GM12892 (cell line): ENCODE measurements at regions not wholly inside any gene's neighbourhood (a gene's known extent, or its start where the extent isn't known, plus 50 kb on each side); places are given as distances from the start of the nearest gene placed in this dataset.

Source experiments
- POLR2A ChIP-seq: IDR thresholded peaks from 2 replicates; pipeline ENCODE4 v1.6.1; 2011; ENCODE audit warnings: low read depth, low read length, control low read depth
- POLR2AphosphoS5 ChIP-seq: IDR thresholded peaks from 2 replicates; pipeline ENCODE4 v1.6.1; 2011; ENCODE audit warnings: low read depth, low read length, control low read depth

DNA sequence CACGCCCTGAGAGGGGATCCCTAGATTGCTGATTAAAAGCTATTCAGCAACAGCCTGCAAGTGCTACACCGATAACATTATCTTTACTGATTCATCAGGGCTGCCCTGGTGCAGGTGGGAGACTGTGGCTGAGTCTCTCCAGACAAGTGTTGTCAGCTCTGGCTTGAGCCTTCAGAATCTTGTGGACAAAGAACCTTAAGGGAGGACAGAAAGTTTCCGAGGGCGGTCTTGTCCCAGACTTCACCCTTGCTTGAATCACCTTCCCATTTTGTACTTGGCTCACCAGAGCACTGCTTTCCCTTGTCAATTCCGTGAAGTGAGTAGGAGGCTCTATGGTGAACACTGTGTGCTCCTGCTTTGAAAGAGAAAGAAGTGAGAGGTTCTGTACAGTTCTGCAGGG lies 88.6 kb upstream of the PCSK2 start:
- TF ChIP-seq POLR2AphosphoS5 (no peak), POLR2A (no peak)
